Breast epithelium (tissue), 4 donors: ENCODE measurements at regions not wholly inside any gene's neighbourhood (a gene's known extent, or its start where the extent isn't known, plus 50 kb on each side); places are given as distances from the start of the nearest gene placed in this dataset.

ENCODE experiments used
- DNase-seq, 2 donors: peaks; one replicate each; pipeline ENCODE4 v3.0.0-alpha.2; 2019; ENCODE audit warnings: low spot score in 2 of 2
- H3K27ac ChIP-seq, 2 donors: fragments of 200-600 bp; sonication (generic) in 1 of 2; one replicate each; pipeline ENCODE4 v1.5.1; 2016 to 2019; ENCODE audit warnings: mild to moderate bottlenecking in 1 of 2
- H3K27me3 ChIP-seq, 2 donors: fragments of 200-600 bp; sonication (generic) in 1 of 2; one replicate each; pipeline versions ENCODE4 v1.5.1 to v1.6.0; 2017 to 2019; ENCODE audit warnings: control low read depth in 1 of 2, mild to moderate bottlenecking in 1 of 2
- H3K36me3 ChIP-seq: fragments of 200-600 bp; one replicate; pipeline ENCODE4 v1.5.1; 2019
- H3K4me1 ChIP-seq, 2 donors: fragments of 200-600 bp; sonication (generic); one replicate each; pipeline ENCODE4 v1.5.1; 2016 to 2019; ENCODE audit warnings: control low read depth in 1 of 2
- H3K4me3 ChIP-seq, 3 donors: fragments of 200-600 bp; sonication (generic); 1 replicate in 2 of 3; 2 replicates in 1 of 3; pipeline ENCODE4 v1.5.1; 2016 to 2019; ENCODE audit warnings: mild to moderate bottlenecking in 3 of 3, moderate library complexity in 2 of 3
- H3K9me3 ChIP-seq, 2 donors: fragments of 200-600 bp; sonication (generic) in 1 of 2; one replicate each; pipeline ENCODE4 v1.5.1; 2016 to 2019; ENCODE audit warnings: control low read depth in 1 of 2
- POLR2A ChIP-seq: fragments of 450-650 bp; IDR thresholded peaks from one replicate; pipeline ENCODE4 v1.6.1; 2016; ENCODE audit warnings: antibody characterized with exemption, mild to moderate bottlenecking, moderate library complexity
- POLR2AphosphoS5 ChIP-seq, 3 donors: sonication (generic); formaldehyde crosslinking; IDR thresholded peaks; one replicate each; pipeline ENCODE4 v1.6.1; 2017; ENCODE audit warnings: antibody characterized with exemption in 3 of 3
- intact Hi-C: fragments of 100-400 bp; cut with DNase I; formaldehyde crosslinking; loops from one replicate; pipeline ENCODE4 v1.15.1; 2023; ENCODE audit warnings: low total_unique reads
- TF ChIP-seq, protein P1 (sequence below), 3 donors: fragments of 450-650 bp; IDR thresholded peaks; one replicate each; pipeline ENCODE4 v1.5.1; 2016 to 2017; ENCODE audit warnings: antibody characterized with exemption in 3 of 3, mild to moderate bottlenecking in 3 of 3, moderate library complexity in 3 of 3

DNA sequence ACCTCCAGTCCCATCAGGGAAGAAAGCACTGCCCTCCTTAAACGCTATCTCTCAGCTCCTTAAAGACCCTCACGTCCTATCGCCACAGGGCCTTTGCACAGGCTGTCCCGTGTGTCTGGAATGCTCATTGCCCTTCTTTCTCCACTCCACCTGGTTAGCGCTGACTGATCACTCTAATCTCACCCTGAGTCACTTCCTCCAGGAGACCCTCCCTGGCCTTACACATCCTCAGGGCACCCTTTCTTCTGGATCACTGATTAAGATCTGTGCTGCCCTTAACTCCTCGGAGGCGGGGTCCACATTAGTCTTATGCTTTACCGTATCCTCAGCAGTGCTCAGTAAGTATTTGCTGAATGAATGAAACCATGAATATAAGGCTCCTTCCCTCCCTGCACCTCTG is 94.7 kb downstream of the SYNE3 start:
- Histone ChIP-seq H3K27me3 (no peaks in the 10 kb centered on the region), H3K4me1 (no peaks in the 10 kb centered on the region), H3K36me3 (no peaks in the 10 kb centered on the region), H3K4me3 (no peak overlapping the region), H3K9me3 (no peaks in the 10 kb centered on the region), H3K27ac (no peak overlapping the region)
- TF ChIP-seq, protein P1, sequence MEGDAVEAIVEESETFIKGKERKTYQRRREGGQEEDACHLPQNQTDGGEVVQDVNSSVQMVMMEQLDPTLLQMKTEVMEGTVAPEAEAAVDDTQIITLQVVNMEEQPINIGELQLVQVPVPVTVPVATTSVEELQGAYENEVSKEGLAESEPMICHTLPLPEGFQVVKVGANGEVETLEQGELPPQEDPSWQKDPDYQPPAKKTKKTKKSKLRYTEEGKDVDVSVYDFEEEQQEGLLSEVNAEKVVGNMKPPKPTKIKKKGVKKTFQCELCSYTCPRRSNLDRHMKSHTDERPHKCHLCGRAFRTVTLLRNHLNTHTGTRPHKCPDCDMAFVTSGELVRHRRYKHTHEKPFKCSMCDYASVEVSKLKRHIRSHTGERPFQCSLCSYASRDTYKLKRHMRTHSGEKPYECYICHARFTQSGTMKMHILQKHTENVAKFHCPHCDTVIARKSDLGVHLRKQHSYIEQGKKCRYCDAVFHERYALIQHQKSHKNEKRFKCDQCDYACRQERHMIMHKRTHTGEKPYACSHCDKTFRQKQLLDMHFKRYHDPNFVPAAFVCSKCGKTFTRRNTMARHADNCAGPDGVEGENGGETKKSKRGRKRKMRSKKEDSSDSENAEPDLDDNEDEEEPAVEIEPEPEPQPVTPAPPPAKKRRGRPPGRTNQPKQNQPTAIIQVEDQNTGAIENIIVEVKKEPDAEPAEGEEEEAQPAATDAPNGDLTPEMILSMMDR (IDR thresholded peaks at IDR 0.05): no peak
- no peak for TF ChIP-seq POLR2A
- TF ChIP-seq POLR2AphosphoS5 (IDR thresholded peaks at IDR 0.05): no peak
- DNase-seq: no peak
- intact Hi-C loops: no loop called here

- Histone ChIP-seq H3K27ac (no peak overlapping the region), H3K4me3 (no peak overlapping the region), H3K36me3 (no peaks in the 10 kb centered on the region), H3K4me1 (no peaks in the 10 kb centered on the region), H3K27me3 (no peaks in the 10 kb centered on the region), H3K9me3 (no peaks in the 10 kb centered on the region)
- intact Hi-C loops: no loop called here
- TF ChIP-seq POLR2A (no peak), POLR2AphosphoS5 (IDR thresholded peaks at IDR 0.05) (no peak)
- TF ChIP-seq, protein P1 (IDR thresholded peaks at IDR 0.05): no peak
- DNase-seq: no peak
These were observed 96.4 kb downstream of the SYNE3 start for GRCh38 chr14:95420060-95420459.

DNA sequence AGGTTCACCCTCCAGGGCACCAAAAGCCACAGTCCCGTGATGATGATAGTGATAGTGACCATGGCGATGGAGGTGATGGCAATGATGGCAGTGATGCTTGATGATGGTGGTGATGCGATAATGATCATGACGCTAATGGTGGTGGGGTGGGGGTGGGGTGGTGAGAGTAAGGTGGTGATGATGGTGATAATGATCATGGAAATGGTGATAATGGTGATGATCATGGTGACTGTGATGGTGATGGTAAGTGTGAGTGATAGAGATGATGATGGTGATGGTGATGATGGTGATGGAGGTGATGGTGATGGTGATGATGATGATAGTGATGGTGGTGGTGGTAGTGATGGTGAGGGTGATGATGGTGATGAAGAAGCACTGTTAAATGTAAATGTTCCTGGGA is 96.9 kb downstream of the SYNE3 start:
- Histone ChIP-seq H3K27ac (no peak overlapping the region), H3K4me1 (no peaks in the 10 kb centered on the region), H3K36me3 (no peaks in the 10 kb centered on the region), H3K4me3 (no peak overlapping the region), H3K9me3 (no peaks in the 10 kb centered on the region), H3K27me3 (no peaks in the 10 kb centered on the region)
- DNase-seq: no peak
- TF ChIP-seq POLR2A (no peak), POLR2AphosphoS5 (IDR thresholded peaks at IDR 0.05) (no peak)
- TF ChIP-seq, protein P1 (IDR thresholded peaks at IDR 0.05): no peak
- intact Hi-C loops: no loop called here

- intact Hi-C loops: no loop called here
- no peak for DNase-seq
- Histone ChIP-seq H3K36me3 (no peaks in the 10 kb centered on the region), H3K27ac (no peak overlapping the region), H3K27me3 (no peaks in the 10 kb centered on the region), H3K9me3 (no peaks in the 10 kb centered on the region), H3K4me3 (no peak overlapping the region), H3K4me1 (no peaks in the 10 kb centered on the region)
- no peak for TF ChIP-seq POLR2A
- TF ChIP-seq POLR2AphosphoS5 (IDR thresholded peaks at IDR 0.05): no peak
- TF ChIP-seq, protein P1 (IDR thresholded peaks at IDR 0.05): no peak
These were observed 97.6 kb downstream of the SYNE3 start for GRCh38 chr14:95418858-95419257.

- Histone ChIP-seq H3K27me3 (no peaks in the 10 kb centered on the region), H3K4me1 (no peaks in the 10 kb centered on the region), H3K4me3 (no peak overlapping the region), H3K36me3 (no peaks in the 10 kb centered on the region), H3K9me3 (no peaks in the 10 kb centered on the region), H3K27ac (no peak overlapping the region)
- DNase-seq: no peak
- intact Hi-C loops: no loop called here
- TF ChIP-seq, protein P1 (IDR thresholded peaks at IDR 0.05): no peak
- TF ChIP-seq POLR2AphosphoS5 (IDR thresholded peaks at IDR 0.05) (no peak), POLR2A (no peak)
These were observed 97.8 kb upstream of the CLMN start for GRCh38 chr14:95417492-95417891.
